ENCODE measurements at regions not wholly inside any gene's neighbourhood (a gene's known extent, or its start where the extent isn't known, plus 50 kb on each side); places are given as distances from the start of the nearest gene placed in this dataset.

- no peak for DNase-seq (ENCODE audit: low read depth in 1 of 2, low spot score in 1 of 2)
- H3K27ac ChIP-seq (replicated peaks), result no peak overlapping the region
- TF ChIP-seq SPI1 (IDR thresholded peaks at IDR 0.05; ENCODE audit: borderline replicate concordance, low read depth) (no peak), GABPA (IDR thresholded peaks at IDR 0.05; ENCODE audit: low read depth) (no peak), CTCF (IDR thresholded peaks at IDR 0.05; ENCODE audit: insufficient read depth, low read length) (no peak), REST (IDR thresholded peaks at IDR 0.05; ENCODE audit: insufficient replicate concordance, low read depth) (no peak), POLR2AphosphoS5 (IDR thresholded peaks at IDR 0.05; ENCODE audit: low read depth) (no peak)
Measured at GRCh38 chr3:124456506-124456905, 273.7 kb upstream of the UMPS start.

GRCh38 chr3:124459678-124460077 lies 270.6 kb upstream of the UMPS start:
- no peak for TF ChIP-seq SPI1 (IDR thresholded peaks at IDR 0.05; ENCODE audit: borderline replicate concordance, low read depth)
- TF ChIP-seq GABPA (IDR thresholded peaks at IDR 0.05; ENCODE audit: low read depth), result no peak
- TF ChIP-seq POLR2AphosphoS5 (IDR thresholded peaks at IDR 0.05; ENCODE audit: low read depth), result no peak
- TF ChIP-seq CTCF (IDR thresholded peaks at IDR 0.05; ENCODE audit: insufficient read depth, low read length), result no peak
- TF ChIP-seq REST (IDR thresholded peaks at IDR 0.05; ENCODE audit: insufficient replicate concordance, low read depth), result no peak
- H3K27me3 ChIP-seq (ENCODE audit: insufficient read depth, poor library complexity, severe bottlenecking), result peaks cover 5% of the 10 kb centered on the region
- H3K27ac ChIP-seq (replicated peaks), result no peak overlapping the region
- DNase-seq (ENCODE audit: low read depth in 1 of 2, low spot score in 1 of 2), result no peak
- H3K4me3 ChIP-seq (replicated peaks; ENCODE audit: insufficient read depth, low read length), result no peak overlapping the region

More at GRCh38 chr3:124456506-124456905, 273.7 kb upstream of the UMPS start:
- H3K4me3 ChIP-seq (replicated peaks; ENCODE audit: insufficient read depth, low read length), result no peak overlapping the region
- peaks cover 3% of the 10 kb centered on the region for H3K27me3 ChIP-seq (ENCODE audit: insufficient read depth, poor library complexity, severe bottlenecking)

GRCh38 chr3:124461126-124461525 lies 269.1 kb upstream of the UMPS start:
- Histone ChIP-seq H3K27ac (replicated peaks) (no peak overlapping the region), H3K27me3 (ENCODE audit: insufficient read depth, poor library complexity, severe bottlenecking) (peaks cover 5% of the 10 kb centered on the region), H3K4me3 (replicated peaks; ENCODE audit: insufficient read depth, low read length) (no peak overlapping the region)

More at GRCh38 chr3:124461126-124461525, 269.1 kb upstream of the UMPS start:
- TF ChIP-seq SPI1 (IDR thresholded peaks at IDR 0.05; ENCODE audit: borderline replicate concordance, low read depth), result no peak
- no peak for TF ChIP-seq GABPA (IDR thresholded peaks at IDR 0.05; ENCODE audit: low read depth)
- TF ChIP-seq CTCF (IDR thresholded peaks at IDR 0.05; ENCODE audit: insufficient read depth, low read length), result no peak
- TF ChIP-seq POLR2AphosphoS5 (IDR thresholded peaks at IDR 0.05; ENCODE audit: low read depth), result no peak
- no peak for TF ChIP-seq REST (IDR thresholded peaks at IDR 0.05; ENCODE audit: insufficient replicate concordance, low read depth)
- DNase-seq (ENCODE audit: low read depth in 1 of 2, low spot score in 1 of 2), result no peak
